NOMO-1 (cell line): ENCODE measurements at regions not wholly inside any gene's neighbourhood (a gene's known extent, or its start where the extent isn't known, plus 50 kb on each side); places are given as distances from the start of the nearest gene placed in this dataset.

Source experiments
- DNase-seq, 2 experiments: peaks; one replicate each; lab custom pipeline; 2025; ENCODE audit not compliant: unreplicated experiment in 2 of 2; lab: John Stamatoyannopoulos, UW

DNA sequence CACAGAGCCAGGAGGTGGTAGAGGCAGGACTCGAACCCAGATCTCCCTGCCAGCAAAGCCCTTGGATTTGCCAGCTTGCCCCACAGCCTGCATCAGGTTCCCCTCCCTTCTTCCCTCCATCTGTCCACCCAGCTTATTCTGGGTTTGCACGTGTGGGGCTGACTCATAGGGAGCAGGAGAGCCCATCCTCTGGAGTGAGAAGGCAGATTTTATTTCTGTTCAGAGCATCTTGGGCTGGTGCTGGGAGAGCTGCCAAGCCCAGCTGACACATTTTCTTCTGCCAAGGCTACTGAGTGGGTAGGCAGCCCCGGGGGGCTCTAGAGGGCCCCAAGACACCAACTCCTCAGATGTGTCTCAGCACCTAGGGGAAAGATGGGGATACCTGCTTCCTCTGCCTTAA lies 106.3 kb upstream of the CRHR1 start:
- no peak for DNase-seq

DNA sequence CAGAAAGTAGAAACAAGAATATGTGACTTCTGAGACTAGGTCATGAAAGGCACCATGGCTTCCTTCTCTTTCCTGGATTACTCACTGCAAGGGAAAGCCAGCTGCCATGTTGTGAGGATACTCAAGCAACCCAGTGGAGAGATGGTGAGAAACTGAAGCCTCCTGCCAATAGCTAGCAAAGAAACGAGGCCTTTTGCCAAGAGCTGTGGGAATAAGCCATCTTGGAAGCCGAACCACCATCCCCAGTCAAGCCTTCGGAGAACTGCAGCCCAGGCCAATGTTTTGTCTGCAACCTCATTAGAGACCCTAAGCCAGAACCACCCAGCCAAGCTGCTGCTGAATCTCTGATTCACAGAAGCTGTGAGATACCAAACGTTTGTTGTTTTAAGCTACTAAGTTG lies 104.7 kb upstream of the CRHR1 start:
- DNase-seq, result no peak

DNA sequence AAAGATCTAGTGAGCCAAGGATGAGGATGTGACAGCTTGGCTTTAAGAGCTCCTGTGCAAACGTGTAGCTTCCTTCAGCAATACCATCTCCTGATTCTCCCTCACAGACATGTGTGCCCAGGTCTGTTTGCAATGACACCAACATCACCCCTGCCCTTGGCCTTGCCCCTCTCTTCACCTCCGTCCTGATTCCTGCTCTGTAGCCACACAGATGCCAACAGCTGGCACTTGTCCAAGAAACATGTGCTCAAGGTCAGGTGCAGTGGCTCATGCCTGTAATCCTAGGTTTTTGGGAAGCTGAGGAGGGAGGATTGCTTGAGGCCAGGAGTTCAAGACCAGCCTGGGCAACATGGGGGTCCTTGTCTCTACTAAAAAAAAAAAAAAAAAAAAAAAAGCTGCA lies 103.8 kb upstream of the CRHR1 start:
- DNase-seq, result no peak

DNA sequence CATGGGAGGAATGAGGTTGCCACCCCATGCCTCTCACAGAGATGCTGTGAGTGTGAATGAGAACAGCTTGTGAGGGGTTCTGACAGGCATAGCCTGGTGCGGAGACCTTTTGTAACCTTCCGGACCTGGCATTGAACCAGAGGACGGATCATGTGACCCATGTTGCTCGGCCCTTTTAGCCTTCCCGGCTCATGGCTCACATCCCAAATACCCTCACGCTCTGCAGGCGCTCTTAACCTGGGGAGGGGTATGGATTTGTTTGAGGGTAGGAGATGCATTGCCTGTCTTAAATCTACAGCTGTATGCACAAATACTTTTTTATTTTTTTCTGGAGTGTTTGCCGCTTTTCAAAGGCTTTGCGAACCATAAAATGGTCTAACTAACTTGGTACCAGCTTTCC lies 102.4 kb upstream of the CRHR1 start:
- DNase-seq, result no peak

DNA sequence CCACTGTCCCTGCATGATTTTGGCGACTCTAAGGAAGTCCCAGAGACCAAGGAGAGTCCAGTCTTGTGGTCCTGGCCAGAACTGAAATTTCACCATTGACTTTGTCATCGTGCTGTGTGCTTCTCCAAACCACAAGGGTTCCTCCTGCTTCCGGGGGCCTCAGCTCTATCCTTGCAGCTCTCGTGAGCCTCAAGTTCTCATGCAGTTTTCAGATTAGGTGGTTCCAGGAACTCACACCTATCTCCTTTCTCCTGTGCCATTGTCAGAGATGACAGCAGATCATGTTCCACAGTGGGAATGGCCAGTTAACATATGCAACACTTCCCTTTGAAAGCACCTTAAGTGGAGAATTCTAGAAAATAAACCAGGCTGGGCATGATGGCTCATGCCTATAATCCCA lies 97.9 kb upstream of the CRHR1 start:
- DNase-seq, result peak in 1 of 2 experiments; percentile 0

DNA sequence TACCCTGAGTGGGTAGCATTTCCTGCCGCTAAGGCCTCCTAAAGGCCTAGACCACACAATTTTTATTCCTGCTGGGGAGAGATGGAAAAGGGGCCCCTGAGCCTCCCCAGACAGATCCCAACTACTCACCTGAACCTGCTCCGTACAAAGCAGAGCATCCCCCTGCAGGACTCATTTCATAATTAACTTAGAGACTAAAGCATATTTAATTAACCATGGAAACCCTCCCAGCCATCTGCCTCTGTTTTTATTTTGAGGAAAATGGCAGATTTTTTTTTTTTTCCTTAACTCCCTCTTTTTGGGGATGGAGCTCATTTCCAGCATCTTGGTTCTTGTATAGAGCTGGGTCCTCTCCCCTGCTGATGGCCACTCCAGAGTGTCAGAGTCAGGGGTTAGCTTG lies 96.5 kb upstream of the CRHR1 start:
- no peak for DNase-seq

DNA sequence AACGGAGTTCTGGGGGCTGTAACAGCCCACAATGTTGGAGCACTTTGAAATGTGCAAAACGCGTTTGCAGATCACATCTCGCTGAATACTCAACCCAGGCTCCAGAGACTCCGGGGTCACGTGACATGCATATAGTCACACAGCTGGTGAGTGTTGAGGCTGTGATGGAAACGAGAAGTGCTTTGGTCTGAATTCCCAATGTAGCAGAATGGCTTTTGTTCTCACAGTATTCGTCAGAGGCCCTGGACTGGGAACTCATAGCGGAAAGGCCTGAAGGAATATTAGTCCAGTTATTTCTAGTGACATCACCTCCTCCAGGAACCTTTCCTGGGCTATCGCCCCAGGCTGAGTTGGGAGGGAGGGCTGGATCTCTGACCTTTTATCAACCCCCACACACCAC lies 95.8 kb upstream of the CRHR1 start:
- DNase-seq, result no peak

DNA sequence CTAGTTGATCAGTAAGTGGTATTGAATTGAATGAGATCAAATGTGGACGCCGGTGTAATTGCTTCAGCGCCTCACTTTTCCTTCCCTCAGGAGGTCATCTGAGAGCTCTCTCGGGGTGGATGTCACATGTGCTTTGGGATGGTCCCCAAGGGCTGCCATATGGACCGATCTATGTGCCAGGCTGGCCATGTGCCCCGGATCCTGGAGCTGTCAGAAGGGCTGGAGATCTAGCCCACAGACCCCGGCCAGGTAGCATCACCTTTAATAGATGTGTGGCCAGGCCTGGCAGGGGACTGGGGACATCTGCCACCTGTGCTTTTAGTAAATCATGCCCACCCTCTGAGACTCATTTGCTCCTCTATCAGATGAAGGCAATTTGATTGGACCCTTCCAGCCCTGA lies 95.3 kb upstream of the CRHR1 start:
- no peak for DNase-seq

DNA sequence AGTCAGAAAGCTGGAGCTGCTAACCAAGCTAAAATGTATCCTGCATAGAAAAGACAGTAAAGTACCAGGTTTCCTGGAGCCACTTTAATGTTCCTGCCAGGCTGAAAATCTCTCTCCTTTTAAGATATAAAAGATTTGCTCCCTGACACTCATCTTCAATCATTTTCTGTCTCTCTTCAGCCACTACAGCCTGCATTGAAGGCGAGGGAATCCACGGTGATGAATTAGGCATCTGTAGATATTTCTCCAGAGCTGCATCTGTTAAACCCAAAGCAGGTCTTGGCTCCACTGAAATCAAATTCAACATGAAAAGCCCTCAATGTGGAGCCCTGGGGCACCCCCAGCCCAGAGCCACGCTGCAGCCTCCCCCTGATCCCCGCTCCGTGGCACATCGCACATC lies 94.7 kb upstream of the CRHR1 start:
- no peak for DNase-seq

DNA sequence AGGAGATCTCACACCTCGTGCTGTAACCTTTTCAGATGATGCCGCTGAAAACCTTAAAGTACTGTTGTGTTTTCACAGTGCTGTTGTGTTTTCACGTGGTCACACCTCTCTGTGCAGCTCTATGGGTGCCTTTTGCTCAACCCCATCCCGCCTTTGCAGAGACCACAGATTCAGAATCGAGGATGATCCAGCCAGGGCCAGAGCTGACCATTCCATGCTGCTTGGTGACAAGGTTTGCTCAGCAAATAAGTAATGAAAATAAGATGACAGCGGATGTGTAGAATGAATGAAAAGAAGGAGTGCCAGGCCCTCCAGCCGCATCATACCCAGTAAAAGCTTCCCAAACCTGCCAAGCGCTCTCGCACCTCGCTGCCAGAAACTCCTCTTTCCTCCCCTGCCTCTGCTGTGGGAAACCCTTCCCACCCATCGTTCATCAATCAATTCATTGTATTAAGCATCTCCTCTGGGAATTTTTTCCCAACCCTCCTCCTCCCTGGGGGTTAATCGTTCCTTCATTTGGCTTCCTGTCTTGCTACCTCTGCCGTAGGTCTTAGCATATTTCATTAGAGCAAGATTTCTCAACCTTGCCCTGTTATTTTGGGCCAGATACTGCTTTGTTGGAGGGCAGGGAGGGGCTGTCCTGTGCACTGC lies 93.4 kb upstream of the CRHR1 start:
- no peak for DNase-seq

DNA sequence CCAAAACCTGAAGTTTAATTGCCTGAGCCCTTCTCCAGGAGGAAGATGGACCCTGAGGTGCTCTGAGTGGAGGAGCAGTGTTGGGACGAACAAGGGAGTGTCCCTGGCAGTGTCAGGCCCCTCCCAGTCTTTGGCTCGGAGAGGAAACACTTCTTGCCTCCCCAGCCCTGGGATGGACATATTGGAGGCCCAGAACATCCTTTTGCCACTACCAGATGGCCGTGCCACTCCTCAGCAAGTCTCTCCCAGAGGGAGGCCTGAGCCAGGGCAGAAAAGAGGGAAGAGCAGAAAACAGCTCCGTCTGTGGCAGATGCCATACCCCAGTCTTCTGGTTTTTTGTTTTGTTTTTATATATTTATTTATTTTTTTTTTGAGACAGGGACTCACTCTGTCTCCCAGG lies 91.5 kb upstream of the CRHR1 start:
- DNase-seq, result no peak

DNA sequence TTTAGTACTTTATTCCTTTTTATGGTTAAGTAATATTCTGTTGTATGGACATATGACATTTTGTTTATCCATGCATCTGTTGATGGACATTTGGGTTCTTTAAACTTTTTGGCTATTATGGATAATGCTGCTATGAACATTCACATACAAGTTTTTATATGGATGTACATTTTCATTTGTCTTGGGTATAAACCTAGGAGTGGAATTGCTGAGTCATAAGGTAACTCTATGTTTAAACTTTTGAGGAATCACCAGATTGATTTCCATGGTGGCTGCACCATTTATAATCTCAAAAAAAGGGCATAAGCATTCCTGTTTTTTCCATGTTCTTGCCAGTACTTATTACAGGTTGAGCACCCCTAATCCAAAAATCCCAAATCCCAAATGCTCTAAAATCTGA lies 90.3 kb upstream of the CRHR1 start:
- no peak for DNase-seq

DNA sequence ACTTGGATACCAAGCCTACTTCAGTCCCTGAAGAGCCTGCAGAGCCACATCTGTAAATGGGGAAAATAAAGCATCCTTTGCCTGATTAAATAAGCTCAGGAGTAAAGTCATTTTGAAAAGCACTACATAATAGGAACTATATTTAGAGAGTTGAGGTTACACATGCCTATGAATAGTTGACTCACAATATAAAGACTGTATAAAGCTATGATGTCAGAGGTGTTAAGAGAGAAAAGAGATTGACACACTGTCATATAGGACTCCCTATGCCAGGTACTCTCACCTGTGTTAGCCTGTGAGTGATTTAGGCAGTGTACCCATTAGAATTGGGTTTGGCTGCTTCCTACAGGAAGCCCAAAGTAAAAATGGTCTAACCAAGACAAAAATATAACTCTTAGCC lies 87.7 kb upstream of the CRHR1 start:
- DNase-seq, result no peak

DNA sequence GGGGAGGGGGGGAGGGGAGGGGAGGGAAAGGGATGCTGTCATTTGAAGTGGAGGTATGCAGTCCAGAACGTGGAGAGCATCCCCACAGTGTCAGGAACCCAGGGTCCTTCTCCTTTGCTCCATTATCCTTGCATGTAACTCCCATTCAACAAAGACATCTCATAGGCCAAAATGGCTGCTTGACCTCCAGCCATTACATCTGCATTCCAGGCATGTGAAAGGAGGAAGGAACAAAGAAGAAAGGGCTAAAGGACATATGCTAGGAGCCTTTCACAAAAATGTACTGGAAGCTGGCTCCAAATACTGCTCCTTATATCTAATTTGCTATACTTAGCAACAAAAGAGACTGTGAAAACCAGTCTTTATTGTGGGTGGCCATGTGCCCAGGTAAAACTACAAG lies 87.0 kb upstream of the CRHR1 start:
- no peak for DNase-seq

DNA sequence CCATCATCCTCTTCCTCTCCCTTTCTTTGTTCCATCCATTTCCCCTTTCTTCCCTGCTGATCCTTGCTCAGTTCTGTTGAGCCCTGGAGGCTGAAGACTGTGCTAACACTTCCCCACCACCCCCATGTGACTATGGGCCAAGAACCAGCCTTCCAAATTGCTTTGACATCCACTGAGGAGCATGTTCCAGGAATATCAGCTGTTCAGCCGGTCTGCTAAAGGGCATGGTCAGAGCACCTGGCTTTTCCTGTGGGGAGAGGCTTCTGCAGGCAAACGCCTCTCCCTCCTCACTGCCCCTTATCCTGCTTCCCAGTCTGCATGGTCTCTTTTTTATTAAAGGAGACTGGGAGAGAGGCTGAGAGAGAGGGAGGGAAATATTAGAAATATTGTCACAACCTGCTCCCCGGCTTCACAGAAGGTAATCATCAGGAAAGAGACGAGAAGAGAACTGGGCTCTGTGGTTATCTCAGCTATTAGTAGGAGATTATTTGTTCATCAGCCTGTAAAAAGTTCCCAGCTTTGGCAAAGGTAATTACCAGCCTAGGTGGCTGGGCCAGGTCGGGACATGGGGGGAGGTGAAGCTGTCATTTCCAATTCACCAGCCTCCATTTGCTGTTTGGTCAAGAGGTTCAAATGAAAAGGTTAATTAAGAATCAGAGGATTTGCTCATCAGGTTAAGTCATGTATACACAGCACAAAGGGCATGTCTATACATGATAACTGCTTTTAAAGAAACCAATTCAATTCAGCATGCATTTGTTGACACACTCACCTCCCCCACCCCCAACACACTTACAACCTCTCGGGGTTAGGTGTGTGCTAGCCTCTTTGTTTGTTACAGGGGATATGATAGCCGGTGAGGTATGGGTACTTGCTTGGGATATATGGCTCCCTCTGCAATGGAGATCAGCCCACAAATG lies 83.7 kb upstream of the CRHR1 start:
- DNase-seq, result no peak

DNA sequence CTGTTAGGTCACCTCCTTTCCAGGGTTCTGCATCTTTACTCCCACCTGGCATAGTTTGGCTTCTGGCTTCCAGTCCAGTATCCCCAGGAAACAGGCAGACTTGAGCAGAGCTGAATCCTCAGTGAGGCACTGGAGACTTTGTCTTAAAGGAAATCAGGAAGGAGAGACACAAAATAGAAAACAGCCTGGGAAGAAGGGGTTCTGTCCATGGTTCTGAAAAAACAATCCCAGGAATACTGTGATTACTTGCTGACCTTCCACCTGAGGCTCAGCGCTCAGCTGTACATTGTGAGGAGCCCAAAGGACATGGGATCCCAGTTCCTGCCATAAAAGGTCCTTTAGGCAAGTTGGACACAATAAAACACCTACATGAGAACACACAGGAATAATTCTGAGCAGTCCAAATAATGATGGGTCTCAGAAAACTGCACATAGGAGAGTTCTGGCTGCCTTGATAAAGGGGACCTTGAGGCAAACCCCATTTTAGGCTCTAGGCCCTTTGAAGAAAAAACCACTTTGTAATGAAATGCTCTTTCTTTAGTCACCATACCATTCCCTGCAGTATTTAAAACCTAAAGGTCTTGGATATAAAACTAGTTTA lies 81.4 kb upstream of the CRHR1 start:
- DNase-seq, result no peak

DNA sequence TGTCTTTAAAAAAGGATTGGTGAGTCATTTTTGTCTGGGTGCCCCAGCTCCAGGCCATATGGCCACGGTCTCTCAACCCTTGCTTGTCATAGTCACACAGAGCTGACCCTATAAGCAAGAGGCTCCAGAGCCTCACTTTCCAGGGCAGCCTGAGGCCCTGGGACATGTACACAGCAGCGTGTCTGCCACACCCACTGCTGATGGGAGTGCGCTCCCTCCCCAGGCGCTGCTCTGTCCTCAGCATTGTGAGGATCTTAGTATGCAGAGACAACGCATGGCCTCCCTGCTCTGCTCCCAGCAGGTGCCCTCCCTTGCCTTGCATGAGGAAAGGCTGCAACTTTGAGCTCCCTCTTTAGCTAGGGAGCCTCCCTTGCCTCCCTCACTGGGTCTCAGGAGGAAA lies 80.8 kb upstream of the CRHR1 start:
- DNase-seq, result no peak

DNA sequence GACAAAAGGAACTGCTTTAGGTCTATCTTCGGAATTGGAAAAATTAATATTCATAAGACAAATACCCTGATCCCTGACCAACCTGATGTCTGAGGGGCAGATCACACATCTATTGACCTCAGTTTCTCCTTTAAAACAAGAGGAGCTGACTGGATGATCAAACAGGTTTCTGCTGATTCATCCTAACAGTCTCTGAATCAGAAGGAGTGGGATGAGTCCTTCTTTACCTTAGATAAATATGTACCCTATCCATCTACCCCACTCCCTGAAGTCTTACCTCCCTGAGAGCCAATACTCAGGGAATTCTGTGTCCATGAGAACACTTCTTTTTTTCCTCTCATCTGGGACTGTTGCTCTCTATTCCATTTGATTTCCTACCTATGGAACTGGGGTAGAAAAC lies 80.3 kb upstream of the CRHR1 start:
- DNase-seq, result no peak

DNA sequence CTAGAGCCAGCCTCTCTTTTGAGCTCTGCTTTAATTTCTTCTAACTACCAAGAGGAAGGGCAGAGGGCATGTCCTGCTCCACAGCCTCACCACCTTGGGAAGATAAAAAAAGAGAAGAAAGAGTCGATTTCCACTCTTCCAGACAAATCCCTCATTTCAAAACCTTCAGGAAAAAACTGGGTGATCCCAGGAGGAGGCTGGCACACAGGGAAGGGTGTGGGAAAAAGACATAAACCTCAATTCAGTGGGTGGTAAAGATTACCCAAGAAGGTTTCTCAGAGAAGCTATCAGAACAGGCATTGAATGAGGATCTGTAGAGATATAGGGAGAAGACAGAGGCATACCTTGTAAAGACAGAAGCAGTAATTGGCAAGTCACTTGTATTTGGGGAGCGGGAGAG lies 79.9 kb upstream of the CRHR1 start:
- DNase-seq, result no peak

DNA sequence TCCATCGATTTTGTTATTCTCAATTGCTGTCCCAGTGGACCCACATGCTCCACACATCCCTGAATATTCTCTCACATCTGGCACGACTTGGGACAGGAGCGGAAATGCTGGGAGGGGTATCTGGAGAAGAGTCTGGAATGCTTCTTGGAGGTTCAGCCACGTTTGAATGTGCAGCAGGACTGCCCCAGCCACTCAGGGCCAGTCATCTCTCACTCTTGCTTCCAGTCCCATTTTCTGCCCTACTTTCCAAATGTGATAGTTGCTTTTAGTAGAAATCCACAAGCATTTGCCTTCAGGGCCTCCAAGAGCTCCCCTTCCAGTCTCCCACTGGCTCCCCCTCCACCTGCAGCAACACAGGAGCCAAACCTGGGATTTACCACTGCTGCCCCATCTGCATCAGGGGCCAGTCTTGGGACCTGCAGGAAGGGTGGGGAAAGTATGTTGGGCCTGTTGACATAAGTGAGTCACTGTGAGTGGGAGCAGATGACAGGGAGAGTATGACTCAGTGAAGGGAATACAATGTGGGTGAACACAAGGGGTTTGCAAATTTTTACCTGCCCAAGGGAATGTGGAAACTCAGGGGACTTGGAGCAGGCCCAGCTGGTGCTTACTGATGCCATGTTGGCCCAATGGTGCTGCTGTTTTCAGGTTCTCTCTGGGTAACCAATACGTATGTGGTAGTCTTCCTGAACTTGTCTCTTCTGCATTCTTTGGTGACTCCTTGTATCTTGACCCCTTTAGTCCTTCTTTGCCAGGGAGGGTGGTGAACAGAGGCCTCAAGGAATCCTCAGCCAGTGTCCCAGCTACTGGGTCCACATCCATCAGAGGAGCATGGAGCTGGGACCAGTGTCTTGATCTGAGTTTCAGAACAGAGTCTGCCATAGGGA lies 78.8 kb upstream of the CRHR1 start:
- no peak for DNase-seq

DNA sequence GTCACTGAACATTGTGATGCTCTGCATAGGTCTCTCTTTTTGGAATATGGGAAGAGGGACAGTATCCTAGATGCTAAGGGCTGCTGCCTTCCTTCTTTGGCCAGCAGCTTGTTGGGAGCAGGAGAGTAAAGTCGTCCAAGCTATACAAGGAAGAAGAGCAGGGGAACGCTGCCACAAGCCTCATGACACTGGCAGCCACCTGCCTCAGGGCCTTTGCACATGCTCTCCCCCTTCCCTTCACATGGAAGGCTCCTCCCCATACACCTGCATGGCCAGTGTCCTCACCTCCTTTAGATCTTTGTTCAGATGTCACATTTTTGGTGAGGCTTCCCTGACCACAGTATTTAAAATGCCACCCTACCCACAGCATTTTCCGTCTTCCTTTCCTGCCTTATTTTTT lies 78.1 kb upstream of the CRHR1 start:
- no peak for DNase-seq
